Adipocyte (in vitro differentiated cells): ENCODE measurements at regions not wholly inside any gene's neighbourhood (a gene's known extent, or its start where the extent isn't known, plus 50 kb on each side); places are given as distances from the start of the nearest gene placed in this dataset.

ENCODE experiments used
- DNase-seq: peaks from one replicate; pipeline ENCODE4 v3.0.0-alpha.2; 2015; ENCODE audit warnings: low read depth
- H3K27me3 ChIP-seq: replicated peaks from 2 replicates; pipeline ENCODE4 v1.7.0; 2013; ENCODE audit warnings: mild to moderate bottlenecking, low read length, moderate library complexity; ENCODE audit not compliant: control insufficient read depth, insufficient read depth
- H3K36me3 ChIP-seq: 2 replicates; pipeline ENCODE4 v1.7.0; 2013; ENCODE audit warnings: low read length, mild to moderate bottlenecking, moderate library complexity; ENCODE audit not compliant: control insufficient read depth, insufficient read depth, severe bottlenecking
- H3K4me1 ChIP-seq: 2 replicates; pipeline ENCODE4 v1.7.0; 2013; ENCODE audit warnings: mild to moderate bottlenecking, low read length, moderate library complexity; ENCODE audit not compliant: control insufficient read depth, insufficient read depth
- H3K4me3 ChIP-seq: 2 replicates; pipeline ENCODE4 v1.7.0; 2013; ENCODE audit warnings: mild to moderate bottlenecking, low read length, moderate library complexity
- H3K9ac ChIP-seq: 2 replicates; pipeline ENCODE4 v1.7.0; 2013; ENCODE audit warnings: mild to moderate bottlenecking, low read length, moderate library complexity
- H3K9me3 ChIP-seq: 2 replicates; pipeline ENCODE4 v1.7.0; 2013; ENCODE audit warnings: mild to moderate bottlenecking, low read length, moderate library complexity; ENCODE audit not compliant: control insufficient read depth

DNA sequence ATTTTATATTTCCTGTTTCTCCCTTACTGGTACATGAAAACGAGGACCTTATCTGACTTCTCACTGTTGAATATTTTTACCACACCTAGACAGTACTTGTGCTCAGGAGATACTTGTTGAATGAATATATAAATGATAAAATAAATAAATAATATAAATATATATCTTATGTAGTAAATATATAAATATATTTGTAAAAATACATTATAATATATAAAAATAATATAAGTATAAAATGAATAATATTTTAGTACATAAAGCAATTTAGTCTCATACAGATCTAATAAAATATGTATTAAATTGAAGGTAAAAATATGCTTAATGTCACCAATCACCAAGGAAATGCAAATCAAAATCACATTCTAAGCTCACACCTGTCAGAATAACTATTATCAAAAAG, 360.6 kb downstream of the EFNA5 start:
- no peak overlapping the region for H3K9ac ChIP-seq
- no peaks in the 10 kb centered on the region for H3K27me3 ChIP-seq
- no peak for DNase-seq
- no peak overlapping the region for H3K4me3 ChIP-seq
- no peaks in the 10 kb centered on the region for H3K36me3 ChIP-seq
- H3K9me3 ChIP-seq, result no peaks in the 10 kb centered on the region
- no peaks in the 10 kb centered on the region for H3K4me1 ChIP-seq

- H3K9ac ChIP-seq, result no peak overlapping the region
- DNase-seq, result no peak
- no peaks in the 10 kb centered on the region for H3K9me3 ChIP-seq
- H3K36me3 ChIP-seq, result no peaks in the 10 kb centered on the region
- no peaks in the 10 kb centered on the region for H3K27me3 ChIP-seq
- no peak overlapping the region for H3K4me3 ChIP-seq
- H3K4me1 ChIP-seq, result no peaks in the 10 kb centered on the region
Measured at GRCh38 chr5:107306594-107306993, 364.1 kb downstream of the EFNA5 start.

- no peaks in the 10 kb centered on the region for H3K4me1 ChIP-seq
- no peak overlapping the region for H3K4me3 ChIP-seq
- H3K27me3 ChIP-seq, result no peaks in the 10 kb centered on the region
- no peak overlapping the region for H3K9ac ChIP-seq
- no peak for DNase-seq
- H3K36me3 ChIP-seq, result no peaks in the 10 kb centered on the region
- H3K9me3 ChIP-seq, result no peaks in the 10 kb centered on the region
Measured at GRCh38 chr5:107306002-107306401, 364.7 kb downstream of the EFNA5 start.

GRCh38 chr5:107304684-107305083, 366.1 kb downstream of the EFNA5 start:
- H3K4me3 ChIP-seq, result no peak overlapping the region
- no peak for DNase-seq
- no peaks in the 10 kb centered on the region for H3K27me3 ChIP-seq
- H3K9ac ChIP-seq, result no peak overlapping the region
- H3K9me3 ChIP-seq, result no peaks in the 10 kb centered on the region
- no peaks in the 10 kb centered on the region for H3K36me3 ChIP-seq
- no peaks in the 10 kb centered on the region for H3K4me1 ChIP-seq

DNA sequence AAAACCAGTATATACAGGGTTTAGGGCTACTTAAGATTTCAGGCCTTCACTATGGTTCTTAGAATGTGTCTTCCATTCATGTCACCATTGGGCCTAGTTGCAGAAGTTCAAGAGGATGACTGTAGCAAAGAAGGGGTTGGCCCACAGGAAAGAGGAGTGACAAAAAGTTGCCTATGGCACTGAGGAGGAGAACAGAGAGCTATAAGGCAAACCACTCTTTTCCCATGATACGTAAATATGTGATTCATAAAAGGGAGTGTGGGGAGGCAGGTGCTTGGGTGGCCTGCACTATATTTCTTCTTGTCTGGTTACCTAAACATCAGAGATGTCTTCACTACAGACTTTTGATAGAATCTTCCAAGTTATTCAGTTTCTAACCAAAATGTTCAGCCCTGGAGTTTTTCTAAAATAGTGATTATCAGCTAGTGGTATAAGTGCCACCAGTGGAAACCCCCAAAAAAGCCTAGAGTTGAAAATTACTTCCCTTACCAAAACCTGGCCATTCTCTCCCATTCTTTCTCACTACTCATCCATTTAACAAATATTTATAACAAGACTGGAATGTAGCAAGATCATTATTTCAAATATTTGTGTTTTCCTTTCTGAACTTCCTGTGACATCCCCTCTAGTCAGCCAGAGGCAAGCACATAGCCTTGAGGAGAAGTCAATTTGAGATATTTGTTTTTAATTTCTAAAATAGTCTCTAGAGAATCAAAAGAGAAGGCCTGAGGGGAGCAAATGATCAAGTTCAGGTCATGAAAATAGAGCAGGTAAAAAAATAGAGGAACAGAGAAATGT, 367.4 kb downstream of the EFNA5 start:
- DNase-seq, result no peak

GRCh38 chr5:107302441-107302840, 368.3 kb downstream of the EFNA5 start:
- Histone ChIP-seq H3K36me3 (no peaks in the 10 kb centered on the region), H3K27me3 (no peaks in the 10 kb centered on the region), H3K9me3 (no peaks in the 10 kb centered on the region), H3K9ac (no peak overlapping the region), H3K4me1 (no peaks in the 10 kb centered on the region), H3K4me3 (no peak overlapping the region)
- DNase-seq, result no peak

More for the DNA sequence above, 367.4 kb downstream of the EFNA5 start:
- no peaks in the 10 kb centered on the region for H3K9me3 ChIP-seq
- H3K4me1 ChIP-seq, result no peaks in the 10 kb centered on the region
- no peaks in the 10 kb centered on the region for H3K27me3 ChIP-seq
- no peaks in the 10 kb centered on the region for H3K36me3 ChIP-seq
- no peak overlapping the region for H3K4me3 ChIP-seq
- no peak overlapping the region for H3K9ac ChIP-seq

DNA sequence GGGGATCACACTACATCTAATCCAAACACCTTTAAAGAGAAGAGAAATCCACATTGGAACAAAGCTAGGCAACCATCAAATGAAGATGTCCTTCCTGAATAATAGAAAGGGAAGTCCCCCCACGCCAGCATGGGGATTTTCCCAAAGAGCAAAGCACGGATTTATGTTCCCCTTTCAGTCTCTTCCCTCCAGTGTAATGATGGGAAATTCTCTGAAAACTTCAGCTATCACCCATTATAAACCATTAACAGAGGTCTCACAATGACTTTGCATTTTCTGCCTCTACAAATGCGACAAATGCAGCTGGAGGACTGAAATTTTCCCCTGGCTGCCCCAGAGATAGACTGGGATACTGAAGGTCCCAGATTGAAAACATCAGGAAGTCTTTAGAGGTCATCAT, 368.7 kb downstream of the EFNA5 start:
- no peaks in the 10 kb centered on the region for H3K9me3 ChIP-seq
- H3K27me3 ChIP-seq, result no peaks in the 10 kb centered on the region
- no peak overlapping the region for H3K4me3 ChIP-seq
- no peaks in the 10 kb centered on the region for H3K36me3 ChIP-seq
- no peak for DNase-seq
- H3K9ac ChIP-seq, result no peak overlapping the region
- H3K4me1 ChIP-seq, result no peaks in the 10 kb centered on the region

DNA sequence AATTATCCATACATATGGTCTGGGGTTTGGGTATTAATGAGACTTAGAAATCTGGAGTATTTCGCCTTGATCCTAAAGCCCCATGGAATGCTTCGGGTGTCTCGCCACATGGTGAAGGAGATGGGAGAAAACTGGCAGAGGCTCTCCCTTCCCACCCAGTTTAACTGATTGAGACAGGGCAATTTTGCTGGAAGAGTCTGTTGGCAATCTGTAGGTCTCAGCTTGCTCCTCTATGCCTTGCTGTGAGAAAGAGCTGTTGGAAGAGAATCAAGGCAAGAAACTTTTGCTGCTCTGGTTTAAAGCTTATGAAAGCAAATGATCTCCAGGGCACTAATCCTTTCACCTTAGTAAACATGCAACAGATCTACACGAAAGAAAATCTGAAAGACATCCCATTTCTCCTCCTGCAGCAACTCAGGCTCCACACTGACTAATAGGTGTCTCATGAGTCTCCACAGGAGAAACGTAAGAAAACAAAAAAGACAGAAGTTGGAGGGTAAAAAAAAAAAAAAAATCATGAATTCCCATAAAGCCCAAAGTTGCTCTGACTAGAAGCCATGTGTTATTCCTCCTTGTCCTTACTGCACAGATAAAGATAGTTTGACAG, 369.9 kb downstream of the EFNA5 start:
- Histone ChIP-seq H3K27me3 (no peaks in the 10 kb centered on the region), H3K9ac (no peak overlapping the region), H3K4me1 (no peaks in the 10 kb centered on the region), H3K9me3 (no peaks in the 10 kb centered on the region), H3K36me3 (no peaks in the 10 kb centered on the region), H3K4me3 (no peak overlapping the region)
- DNase-seq, result peak; percentile 37

DNA sequence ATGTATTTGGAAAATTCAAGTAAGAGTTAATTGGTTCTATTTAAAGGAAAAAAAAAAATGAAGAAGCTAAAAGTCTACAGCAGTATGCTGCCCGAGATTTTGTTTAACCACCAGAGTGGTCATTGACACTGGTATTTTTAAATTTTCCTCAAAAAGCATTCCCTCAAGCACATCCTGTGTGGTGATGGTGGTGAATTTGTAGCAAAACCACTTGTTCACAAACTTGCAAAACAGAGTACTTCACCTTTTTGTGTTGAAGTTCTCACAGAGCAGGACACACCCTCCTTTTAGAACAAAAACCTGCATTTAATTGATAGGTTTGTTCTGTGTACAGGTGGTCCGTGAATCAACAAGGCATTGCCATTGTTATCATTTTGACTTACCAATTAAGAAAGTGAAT, 374.2 kb downstream of the EFNA5 start:
- Histone ChIP-seq H3K9ac (no peak overlapping the region), H3K4me3 (no peak overlapping the region), H3K9me3 (no peaks in the 10 kb centered on the region), H3K36me3 (no peaks in the 10 kb centered on the region), H3K27me3 (no peaks in the 10 kb centered on the region), H3K4me1 (peaks cover 3% of the 10 kb centered on the region)
- DNase-seq, result no peak

- H3K4me3 ChIP-seq, result no peak overlapping the region
Measured at GRCh38 chr5:107295914-107296313, 374.8 kb downstream of the EFNA5 start.

DNA sequence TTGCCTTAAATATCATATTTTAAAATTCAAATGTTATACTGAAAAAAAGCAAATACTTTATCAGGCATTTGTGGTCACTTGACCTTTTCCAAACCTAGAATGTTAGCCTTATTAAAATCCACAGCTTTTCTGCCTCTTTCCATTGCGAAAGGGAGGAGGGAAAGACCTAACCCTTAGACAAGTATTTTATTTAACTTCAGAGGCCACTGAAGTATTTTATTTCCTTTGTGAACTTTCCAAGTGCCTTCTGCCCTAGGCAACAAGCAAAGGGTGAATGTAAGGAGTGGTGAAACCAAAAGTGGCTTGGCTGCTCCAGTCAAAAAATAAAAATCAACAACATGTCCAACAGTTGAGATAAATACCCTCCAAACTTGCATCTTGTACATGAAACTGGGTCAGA, 376.1 kb downstream of the EFNA5 start:
- no peaks in the 10 kb centered on the region for H3K27me3 ChIP-seq
- no peaks in the 10 kb centered on the region for H3K36me3 ChIP-seq
- peak; percentile 40 for DNase-seq
- no peak overlapping the region for H3K4me3 ChIP-seq
- H3K9ac ChIP-seq, result no peak overlapping the region
- no peaks in the 10 kb centered on the region for H3K9me3 ChIP-seq
- peaks cover 3% of the 10 kb centered on the region for H3K4me1 ChIP-seq

More at GRCh38 chr5:107295914-107296313, 374.8 kb downstream of the EFNA5 start:
- no peaks in the 10 kb centered on the region for H3K9me3 ChIP-seq
- H3K9ac ChIP-seq, result no peak overlapping the region
- DNase-seq, result no peak
- H3K27me3 ChIP-seq, result no peaks in the 10 kb centered on the region
- no peaks in the 10 kb centered on the region for H3K36me3 ChIP-seq
- peaks cover 3% of the 10 kb centered on the region for H3K4me1 ChIP-seq

DNA sequence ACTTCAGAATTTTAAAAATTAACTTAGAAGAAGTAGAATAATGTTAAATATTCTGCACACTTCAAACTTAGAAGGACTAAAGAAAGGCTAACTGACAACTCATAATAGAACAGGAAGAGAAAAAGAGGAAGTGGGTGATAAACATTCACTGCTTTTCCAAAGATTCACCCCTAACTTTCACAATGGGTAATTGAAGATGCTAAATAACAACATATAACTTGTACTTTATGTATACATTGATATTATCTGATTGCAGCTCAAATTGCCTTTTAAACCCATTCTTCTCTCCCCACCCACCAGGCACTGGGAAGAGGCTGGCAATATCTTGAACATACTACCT, 376.6 kb downstream of the EFNA5 start:
- Histone ChIP-seq H3K9ac (no peak overlapping the region), H3K27me3 (no peaks in the 10 kb centered on the region), H3K4me3 (no peak overlapping the region), H3K36me3 (no peaks in the 10 kb centered on the region), H3K9me3 (no peaks in the 10 kb centered on the region), H3K4me1 (peaks cover 3% of the 10 kb centered on the region)
- no peak for DNase-seq
